GM19240 (cell line): ENCODE measurements at regions not wholly inside any gene's neighbourhood (a gene's known extent, or its start where the extent isn't known, plus 50 kb on each side); places are given as distances from the start of the nearest gene placed in this dataset.
"Not testable (repeated sequence)": the region's sequence is repeated elsewhere in the genome, so short reads cannot be mapped to it uniquely, and the experiment has no call there.

Experiments used
- DNase-seq: peaks from one replicate; pipeline ENCODE4 v3.0.0; 2011; ENCODE audit warnings: low spot score; ENCODE audit not compliant: insufficient read length

DNA sequence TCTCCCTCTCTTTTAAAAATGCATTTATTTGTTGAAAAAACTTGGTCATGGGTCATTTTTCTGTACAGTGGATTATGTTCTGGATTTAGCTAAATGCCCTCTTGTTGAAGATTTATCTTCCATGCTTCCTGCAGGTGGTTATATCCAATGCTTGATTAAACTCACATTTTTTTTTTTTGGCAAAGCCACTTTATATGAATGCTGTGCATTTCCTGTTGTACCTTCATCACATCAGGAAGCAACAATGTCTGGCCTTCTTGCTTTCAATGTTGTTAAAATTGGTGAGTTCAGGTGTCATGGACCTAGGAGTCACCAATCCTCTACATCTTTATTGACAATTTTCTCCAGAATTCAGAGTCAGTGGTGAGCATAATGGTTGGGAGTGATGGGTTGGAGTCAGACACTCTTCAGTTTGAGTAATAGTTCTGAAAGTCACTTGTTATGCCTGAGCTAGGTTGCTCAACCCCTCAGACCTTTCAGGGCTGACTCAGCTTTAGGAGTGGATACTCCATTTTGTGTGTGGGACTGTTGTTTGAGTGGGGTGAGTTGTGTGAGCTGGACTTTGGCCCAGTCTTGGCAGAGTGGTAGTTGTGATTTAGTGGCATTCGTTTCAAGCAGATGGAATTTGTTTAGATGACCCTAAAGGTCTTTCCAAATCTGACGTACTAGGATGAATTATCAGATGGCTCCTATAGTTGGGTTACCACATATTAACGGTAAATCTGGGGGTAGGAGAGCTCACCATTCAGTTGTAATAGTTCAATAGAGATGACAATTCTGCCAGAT, 213.5 kb upstream of the ZNF32 start:
- no peak for DNase-seq

DNA sequence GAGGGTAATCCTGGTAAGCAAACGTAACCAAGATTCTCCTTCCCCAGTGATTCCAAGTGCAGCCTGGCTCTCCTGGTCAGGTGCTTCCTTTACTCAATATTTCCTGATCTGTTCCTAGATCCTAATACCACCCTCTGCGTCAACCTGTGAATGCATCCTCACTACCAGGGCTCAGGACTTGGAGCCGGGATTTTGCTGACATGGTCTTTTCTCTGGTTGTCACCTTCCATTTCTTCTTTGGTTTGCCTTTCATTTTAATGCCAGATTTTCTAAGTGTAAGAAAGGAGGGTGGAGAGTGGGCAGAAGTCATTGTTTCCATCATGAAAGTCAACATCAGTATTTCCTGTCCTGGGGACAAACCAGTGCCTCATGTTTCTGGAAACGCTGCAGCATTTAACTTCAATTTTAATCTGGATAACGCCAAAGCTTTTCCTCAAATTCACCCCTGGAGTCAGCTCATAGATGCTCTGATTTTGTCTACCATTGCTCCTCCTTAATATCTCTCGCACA, 210.4 kb upstream of the ZNF32 start:
- DNase-seq, result no peak

DNA sequence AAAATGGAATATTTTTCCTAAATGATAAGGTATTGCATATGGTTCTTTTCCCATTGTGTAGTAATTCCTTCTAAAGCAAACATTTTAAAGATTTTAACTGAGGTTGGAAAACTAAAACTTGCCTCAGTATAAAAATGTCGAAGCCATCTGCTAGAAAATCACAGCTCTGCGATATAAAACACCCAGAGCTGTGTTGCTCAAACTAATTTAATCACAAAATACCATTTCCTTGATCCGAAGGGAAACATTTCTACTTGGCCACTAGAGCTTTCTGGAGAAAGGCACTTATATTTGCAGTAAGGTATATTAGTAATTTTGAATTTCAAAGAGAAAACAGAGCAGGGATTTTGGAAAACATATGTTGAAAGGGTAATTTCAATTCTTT, 209.2 kb upstream of the ZNF32 start:
- DNase-seq, result no peak

DNA sequence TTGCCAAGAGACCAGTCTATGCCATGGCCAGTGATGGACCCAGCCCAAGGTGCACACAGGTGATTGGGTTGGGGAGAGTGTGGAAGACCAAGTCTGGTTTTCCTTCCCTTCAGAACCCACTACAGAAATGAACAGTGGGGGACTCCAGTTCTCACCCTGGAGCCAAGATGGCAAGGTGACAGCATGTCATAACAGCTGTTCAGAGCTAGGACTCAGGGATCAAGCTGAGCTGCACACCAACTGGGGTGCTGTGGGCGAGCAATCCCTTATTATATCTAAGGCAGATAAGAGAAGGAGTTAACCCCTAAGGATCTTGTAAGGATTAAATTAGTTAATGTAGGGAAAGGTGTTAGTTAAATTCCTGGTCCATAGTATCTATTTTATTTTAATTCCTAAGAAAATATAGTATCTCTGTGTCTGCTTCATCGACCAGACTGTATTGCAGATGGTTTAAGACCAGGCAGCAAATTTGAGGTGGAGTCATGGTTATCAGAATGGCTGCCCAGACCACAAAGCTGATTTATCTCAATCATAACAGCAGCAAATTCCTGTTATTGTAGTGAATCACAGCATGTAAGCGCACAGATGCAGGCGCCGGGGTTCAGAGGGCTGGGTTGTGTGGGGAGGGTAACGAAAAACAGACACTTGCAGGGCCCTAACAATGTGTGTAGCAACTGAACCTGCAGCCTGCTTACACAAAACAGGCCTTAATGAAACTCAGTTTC, 208.7 kb upstream of the ZNF32 start:
- DNase-seq, result no peak

DNA sequence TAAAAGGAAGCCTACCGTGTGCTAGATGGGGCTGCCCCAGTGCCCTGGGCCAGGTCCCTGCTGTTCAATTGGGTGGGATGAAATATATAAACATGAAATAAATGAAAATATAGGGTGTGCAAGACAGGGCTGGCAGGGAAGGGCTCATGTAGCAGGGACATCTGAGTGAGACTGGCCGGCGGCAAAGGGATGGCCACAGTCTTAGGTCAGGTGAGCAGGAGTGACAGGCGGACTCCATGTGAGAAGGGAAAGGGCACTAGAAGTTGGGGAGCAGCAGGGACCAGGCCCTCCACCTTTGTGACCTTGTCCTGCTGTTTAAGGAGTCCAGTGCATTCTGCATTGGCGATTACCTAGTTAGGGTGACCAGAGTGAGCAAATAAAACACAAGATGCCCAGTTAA, 207.6 kb upstream of the ZNF32 start:
- DNase-seq, result no peak

DNA sequence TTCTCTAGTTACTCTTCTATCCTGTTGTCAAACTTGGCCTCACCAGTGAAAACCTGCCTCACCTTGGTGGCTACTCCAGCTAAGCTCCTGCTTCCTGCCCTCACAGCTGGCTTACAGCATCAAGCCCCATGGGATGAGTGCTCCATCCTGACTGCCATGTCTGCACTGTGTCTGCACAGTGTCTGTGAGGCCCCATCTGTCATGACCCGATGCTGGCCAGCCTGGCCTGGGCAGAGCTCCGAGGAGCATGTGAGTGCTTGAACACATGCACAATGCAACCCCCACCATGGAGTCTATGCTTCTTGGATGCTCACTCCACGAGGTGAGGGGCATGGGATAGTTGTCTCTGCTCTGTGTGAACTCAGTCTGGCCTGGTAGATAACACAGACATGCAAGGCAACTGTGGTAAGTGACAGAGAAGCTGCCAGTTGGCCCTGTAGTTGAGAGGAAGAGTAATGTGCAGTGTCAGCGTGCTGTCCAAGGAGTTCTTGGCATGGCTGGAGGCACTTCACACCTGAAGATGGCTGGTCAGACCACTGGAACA, 207.1 kb upstream of the ZNF32 start:
- no peak for DNase-seq

DNA sequence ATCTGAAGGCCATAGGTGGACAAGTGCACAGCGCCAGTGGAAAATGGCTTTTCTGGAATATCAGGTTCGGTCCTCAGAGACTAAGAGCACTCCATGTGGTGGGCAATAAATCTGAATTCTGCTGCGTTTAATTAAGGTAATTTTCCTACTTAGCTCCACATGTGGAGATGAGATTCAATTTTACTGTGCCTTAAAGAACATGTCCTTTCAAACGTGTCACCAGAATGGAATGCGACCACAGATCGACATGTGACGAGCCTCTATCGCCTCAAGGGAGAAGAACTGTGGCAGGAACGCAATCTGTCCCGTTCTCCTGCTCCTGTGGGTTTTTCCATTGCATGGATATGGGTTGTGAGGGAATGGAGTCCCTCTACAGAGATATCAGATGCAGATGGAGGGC, 205.3 kb upstream of the ZNF32 start:
- DNase-seq, result no peak

DNA sequence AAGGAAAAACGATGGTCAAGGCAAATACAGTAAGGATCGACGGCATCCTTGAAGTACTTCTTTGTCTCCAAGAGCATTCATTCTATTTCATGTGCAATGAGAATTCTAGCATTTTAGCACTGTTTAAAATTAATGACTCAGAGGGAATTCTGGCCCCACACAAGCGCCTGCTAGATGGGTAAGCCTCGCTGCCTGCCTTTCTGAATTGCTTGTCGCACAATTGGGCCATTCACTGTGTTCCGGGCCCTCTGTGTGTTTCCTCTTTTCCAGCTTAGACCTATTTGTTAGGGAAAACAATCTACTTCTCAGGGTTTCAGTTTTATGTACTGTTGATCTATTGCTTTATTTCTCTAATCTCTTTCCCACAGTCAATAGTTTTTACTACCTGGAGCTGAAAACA, 204.7 kb upstream of the ZNF32 start:
- DNase-seq, result no peak

DNA sequence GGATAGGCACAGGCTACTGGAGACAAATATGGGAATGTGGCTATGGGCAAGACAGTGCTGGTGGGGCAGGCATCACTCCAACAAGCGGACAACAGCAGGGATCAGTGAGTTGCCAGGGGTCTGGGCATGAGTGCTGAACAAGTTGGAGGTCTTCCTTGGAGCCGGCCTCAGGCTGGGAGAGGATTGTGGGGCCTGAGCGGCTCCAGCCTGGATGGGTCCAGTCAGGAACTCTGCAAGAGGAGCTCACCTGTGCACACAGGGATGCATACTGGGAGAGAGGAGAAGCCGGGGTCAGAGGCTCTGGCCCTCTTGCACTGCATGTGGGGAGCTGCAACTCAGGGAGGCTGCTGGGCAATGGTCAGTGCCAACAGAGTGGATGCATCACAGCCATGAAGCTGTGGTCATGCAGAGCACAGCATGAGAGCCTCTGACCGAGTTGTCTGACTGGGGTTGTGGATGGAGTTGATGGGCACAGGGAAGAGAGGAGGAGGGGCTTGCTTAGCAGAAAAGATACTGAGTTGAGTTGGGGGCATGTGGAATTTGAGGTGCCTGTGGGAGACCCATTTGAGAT, 204.0 kb upstream of the ZNF32 start:
- DNase-seq, result no peak

DNA sequence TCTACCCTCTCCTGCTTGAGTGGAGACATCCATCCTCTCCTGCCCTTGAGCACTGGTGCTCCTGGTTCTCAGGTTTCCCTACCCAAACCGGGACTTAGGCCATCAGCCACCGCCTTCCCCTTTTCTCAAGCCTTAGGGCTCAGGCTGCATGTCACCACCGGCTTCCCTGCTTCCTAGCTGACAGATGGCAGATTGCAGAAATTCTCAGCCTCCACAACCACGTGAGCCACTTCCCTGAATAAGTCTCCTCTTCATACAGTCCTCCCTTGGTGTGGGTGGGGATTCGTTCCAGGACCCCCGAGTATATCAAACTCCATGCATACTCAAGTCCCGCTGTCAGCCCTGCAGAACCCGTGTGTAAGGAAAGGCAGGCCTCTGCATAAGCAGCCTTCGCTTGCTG, 203.5 kb upstream of the ZNF32 start:
- DNase-seq, result no peak

DNA sequence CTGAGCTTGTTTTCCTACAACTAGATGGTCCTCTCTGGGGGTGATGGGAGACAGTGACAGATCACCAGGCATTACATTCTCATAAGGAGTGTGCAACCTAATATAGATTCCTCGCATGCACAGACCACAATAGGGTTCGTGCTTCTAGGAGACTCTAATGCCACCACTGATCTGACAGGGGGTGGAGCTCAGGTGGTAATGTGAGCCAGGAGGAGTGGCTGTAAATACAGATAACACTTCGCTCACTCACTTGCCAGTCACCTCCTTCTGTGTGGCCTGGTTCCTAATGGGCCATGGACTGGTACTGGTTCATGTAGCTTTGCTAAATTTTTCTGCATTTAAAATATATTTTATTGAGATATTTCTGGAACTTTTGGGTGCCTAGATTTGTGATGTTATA, 202.3 kb upstream of the ZNF32 start:
- no peak for DNase-seq

DNA sequence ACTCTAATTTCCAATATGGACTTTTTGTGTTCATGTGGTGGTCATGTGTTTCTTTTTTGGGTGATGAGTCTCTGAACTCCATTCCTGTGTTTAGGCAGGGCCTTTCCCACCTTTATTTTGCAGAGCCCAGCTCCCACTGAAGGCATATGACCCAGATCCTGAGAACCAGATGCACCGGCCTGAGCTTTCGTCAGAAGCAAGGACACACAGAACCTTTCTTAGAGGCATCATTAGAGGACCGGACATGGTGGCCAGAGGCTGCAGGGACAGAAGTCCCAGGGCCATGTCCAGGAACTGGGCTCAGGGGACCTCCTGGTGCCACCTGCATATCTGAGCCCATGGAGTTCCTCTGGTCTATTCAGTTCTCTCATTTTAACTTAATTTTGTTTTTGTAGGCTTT, 200.9 kb upstream of the ZNF32 start:
- no peak for DNase-seq

DNA sequence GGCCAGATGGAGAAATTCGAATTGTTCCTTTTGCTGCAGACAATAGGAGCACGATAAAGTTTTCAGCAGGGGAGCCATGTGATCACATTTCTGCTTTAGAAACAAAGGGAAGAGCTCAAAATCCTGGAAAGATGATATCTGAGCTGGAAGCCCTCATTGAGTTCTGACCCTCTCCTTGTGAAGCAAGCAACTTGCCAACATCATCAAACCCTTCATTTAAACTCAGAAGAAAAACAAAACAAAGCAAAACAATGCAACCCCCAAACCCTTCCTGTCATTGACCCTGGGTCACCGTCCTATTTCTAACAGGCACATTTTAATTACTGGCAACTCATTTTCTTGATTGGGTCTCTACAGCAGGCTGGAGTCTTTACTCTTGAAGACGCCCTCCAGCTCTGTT, 198.3 kb upstream of the ZNF32 start:
- no peak for DNase-seq

DNA sequence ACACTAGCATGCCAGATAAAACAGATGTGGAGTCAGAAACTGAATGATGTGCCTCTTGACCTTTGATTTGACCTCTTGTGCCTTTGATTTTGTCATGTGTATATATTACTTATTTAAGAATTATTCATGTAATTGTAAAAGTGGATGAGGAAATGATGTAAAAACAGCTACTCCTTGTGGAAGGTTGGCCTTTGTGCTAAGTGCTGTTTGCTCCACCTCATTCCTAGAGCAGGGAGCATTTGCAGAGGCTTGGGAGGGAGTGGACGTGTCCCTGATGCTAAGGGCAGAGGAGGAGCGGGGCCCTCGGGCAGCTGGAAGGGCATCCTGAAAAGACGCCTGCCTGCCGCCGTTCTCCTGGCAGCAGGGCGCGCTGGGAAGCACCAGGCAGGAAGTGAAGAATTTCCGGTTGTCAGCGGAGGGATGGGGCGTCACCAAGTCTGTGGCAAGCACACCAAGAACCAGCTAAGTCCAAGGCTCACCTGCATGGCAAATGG, 197.6 kb upstream of the ZNF32 start:
- DNase-seq, result no peak

DNA sequence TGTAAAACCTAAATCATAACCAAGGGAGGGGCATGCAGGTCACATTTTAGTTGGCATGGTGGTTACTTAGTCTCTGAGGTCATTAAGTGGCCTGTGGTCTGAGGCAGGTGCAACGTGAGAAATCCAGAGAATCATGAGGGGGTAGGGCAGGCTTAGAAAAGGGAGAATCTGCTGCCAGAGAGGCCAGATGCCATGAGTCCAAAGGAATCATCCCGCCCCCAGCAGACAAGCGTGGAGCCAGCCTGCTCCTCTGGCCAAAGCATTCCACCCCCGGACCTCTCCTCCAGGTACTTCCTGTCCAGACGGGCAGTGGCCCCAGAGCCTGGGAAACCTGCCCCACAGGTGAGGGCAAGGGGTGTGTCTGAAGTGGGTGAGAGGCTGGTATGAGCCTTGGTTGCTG, 196.4 kb upstream of the ZNF32 start:
- DNase-seq, result no peak

DNA sequence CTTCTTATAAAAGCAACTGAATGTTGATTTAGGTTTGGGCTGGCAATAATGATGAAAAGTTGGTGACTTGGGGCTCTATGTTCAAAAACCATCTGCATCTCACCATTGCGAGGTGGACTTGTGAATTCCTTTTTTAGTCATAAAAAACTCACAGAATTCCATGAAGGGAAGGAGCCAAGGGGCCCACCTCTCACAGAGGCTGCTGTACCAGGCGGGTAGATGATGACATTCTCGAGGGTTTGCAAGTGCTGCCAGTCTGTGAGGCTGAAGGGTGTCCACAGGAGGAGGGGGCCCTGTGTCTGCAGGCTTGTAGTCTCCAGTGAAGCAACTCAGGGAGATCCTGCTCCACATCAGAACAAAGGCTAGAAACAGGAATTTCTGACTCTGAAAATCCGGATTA, 195.5 kb upstream of the ZNF32 start:
- DNase-seq, result no peak

DNA sequence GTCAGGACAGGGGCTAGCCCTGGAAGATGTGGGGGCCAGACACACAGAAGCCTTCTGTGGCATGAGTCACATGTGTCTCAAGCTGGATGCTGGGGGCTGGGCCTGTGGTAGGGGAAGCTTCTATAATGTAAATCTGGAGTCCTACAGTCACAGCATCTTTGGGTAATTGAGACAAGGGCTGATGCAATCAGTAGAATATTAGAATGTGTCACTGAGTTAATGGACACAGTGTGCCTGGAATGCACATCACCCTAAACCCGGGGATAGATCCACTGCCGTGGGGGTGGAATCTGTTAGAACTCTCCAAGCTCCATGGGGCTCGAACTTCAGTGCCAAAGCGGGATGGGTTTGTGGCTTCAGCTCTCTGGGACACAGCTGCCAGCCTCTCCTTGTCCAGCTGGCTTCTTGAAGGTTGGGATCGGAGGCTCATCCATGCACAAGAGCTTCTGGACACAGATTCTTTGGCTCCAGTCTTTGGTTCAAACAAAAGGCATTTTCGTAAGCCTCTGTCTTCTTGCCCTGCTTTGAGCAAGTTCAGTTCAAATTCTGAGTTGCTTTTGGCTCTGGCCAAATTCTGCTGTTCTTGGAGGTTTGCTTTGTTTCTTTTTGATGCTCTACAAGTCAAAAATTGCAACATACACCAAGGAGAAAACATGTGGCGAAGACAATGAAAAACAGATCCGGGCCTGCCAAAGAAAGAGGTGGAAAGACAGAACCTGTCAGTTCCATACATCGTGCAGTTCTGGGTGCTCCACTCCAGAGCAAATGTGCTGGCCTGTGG, 194.8 kb upstream of the ZNF32 start:
- no peak for DNase-seq

DNA sequence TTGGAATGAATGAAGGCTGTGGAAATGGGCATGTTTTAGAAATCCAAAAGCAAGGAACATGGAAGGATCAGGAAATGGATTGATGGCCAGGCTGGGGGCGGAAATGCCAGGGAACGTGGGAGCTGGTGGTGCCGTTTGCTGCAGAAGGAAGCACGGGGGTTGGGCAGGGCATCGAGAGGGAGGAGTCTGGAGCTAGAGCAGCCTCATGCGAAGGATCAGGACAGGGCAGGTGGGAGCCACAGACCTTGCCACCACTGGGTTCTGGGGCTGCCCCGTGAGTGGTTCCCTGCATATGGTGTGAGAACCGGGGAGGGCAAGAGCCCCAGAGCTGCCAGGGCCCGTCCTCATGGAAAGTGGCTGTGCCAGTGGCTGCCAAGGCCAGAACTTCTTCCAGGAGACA, 193.8 kb upstream of the ZNF32 start:
- DNase-seq, result no peak

DNA sequence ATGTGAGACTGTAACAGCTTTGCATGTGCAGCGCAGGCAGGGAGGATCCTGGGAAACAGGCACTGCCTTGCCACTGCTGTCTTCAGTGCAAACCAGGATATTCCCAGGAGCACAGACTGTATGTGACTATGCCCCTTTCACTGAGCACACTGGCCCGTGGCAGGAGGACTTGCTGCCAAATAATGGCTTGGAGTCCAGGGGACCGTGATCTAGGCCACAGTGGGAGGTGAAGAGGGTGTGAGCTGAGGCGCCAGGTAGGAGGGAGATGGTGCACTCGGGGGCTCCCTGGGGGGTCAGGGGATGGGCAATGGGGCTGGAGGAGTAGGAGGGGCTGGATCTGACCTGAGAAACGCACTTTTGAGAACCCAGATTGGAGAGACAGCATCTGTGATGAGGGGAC, 193.4 kb upstream of the ZNF32 start:
- DNase-seq, result no peak

DNA sequence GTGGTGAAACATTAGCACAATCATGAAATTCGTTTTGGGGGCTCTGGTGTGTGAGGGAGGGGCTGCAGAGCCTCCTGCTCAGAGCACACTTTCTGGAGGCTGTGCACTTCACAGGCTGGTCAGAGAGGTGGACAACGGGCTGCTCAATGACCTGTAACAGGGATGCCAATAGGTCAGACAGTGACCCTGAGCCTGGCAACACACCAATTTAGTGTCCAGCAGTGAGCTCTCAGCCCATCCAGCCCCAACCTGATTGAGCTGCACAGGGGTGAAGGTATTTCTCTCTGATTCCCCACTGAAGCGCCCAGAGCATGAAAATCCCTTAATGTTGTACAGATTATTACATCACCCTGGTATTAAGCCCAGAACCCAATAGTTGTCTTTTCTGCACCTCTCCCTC, 191.3 kb upstream of the ZNF32 start:
- DNase-seq, result no peak

DNA sequence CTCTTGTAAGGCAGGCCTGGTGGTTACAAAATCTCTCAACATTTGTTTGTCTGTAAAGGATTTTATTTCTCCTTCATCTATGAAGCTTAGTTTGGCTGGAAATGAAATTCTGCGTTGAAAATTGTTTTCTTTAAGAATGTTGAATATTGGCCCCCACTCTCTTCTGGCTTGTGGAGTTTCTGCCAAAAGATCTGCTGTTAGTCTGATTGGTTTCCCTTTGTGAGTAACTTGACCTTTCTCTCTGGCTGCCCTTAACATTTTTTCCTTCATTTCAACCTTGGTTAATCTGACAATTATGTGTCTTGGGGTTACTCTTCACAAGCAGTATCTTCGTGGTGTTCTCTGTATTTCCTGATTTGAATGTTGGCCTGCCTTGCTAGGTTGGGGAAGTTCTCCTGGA, 186.1 kb upstream of the ZNF32 start:
- not testable (repeated sequence) for DNase-seq
